Activated naive CD8-positive, alpha-beta T cell treated with anti-CD3 and anti-CD28 coated beads for 36 hours (primary cell): ENCODE measurements at regions not wholly inside any gene's neighbourhood (a gene's known extent, or its start where the extent isn't known, plus 50 kb on each side); places are given as distances from the start of the nearest gene placed in this dataset.

Source experiments
- DNase-seq: peaks from one replicate; pipeline ENCODE4 v3.0.0; 2021
- H3K27ac Mint-ChIP-seq: one replicate; pipeline ENCODE4 v1.8.0; 2022; ENCODE audit warnings: mild to moderate bottlenecking, moderate library complexity, mixed read lengths
- H3K27me3 Mint-ChIP-seq: one replicate; pipeline ENCODE4 v1.8.0; 2022; ENCODE audit warnings: mild to moderate bottlenecking, mixed read lengths
- H3K36me3 Mint-ChIP-seq: one replicate; pipeline ENCODE4 v1.8.0; 2021; ENCODE audit warnings: mild to moderate bottlenecking, mixed read lengths
- H3K4me1 Mint-ChIP-seq: one replicate; pipeline ENCODE4 v1.8.0; 2021; ENCODE audit warnings: mixed read lengths
- H3K4me3 Mint-ChIP-seq: one replicate; pipeline ENCODE4 v1.8.0; 2022; ENCODE audit warnings: mild to moderate bottlenecking, moderate library complexity, mixed read lengths
- H3K9me3 Mint-ChIP-seq: one replicate; pipeline ENCODE4 v1.8.0; 2022; ENCODE audit warnings: mixed read lengths

DNA sequence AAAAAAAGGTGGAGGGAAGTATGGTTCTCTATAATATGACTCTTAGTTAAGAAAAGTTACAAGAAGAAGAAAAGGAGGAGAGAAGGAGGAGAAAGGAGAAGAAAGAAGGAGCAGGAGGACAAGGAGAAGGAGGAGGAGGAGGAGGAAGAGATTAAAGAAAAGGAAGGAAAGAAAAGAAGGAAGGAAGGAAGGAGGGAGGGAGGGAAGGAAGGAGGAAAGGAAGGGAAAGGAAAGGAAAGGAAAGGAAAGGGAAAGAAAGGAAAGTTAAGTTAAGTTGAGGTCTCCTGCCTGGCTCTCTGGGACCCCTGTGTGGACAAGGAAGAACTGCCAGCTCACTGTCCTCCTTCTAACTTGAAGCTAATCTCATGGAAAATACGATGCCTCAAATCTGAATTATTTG lies 429.5 kb downstream of the TSHZ3 start:
- no peak for DNase-seq
- H3K9me3 Mint-ChIP-seq, result no peaks in the 10 kb centered on the region
- no peak overlapping the region for H3K27ac Mint-ChIP-seq
- H3K4me3 Mint-ChIP-seq, result no peak overlapping the region
- H3K27me3 Mint-ChIP-seq, result peaks cover 4% of the 10 kb centered on the region
- no peaks in the 10 kb centered on the region for H3K36me3 Mint-ChIP-seq
- no peaks in the 10 kb centered on the region for H3K4me1 Mint-ChIP-seq

DNA sequence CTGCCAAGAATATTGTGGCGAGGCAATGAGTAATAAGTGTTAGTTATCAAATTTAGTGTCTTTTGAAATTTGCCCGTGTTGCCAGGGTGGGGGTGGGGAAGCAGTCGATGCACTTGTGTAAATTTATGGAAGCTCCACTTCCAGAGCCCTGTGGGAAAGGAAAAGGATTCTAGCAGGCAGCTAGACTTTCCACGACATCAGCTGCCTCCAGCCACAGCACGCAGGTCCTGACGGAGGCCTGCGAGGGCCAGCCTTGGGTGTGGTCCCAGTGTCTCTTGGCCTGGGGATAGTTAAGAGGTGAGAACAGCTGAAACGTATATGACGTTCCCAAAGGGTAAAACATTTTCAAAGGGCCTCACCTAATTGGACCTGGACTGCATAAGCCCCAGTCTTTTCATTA lies 433.0 kb downstream of the TSHZ3 start:
- H3K27me3 Mint-ChIP-seq, result peaks cover 4% of the 10 kb centered on the region
- H3K9me3 Mint-ChIP-seq, result no peaks in the 10 kb centered on the region
- no peaks in the 10 kb centered on the region for H3K36me3 Mint-ChIP-seq
- H3K4me3 Mint-ChIP-seq, result no peak overlapping the region
- DNase-seq, result no peak
- no peak overlapping the region for H3K27ac Mint-ChIP-seq
- H3K4me1 Mint-ChIP-seq, result no peaks in the 10 kb centered on the region

DNA sequence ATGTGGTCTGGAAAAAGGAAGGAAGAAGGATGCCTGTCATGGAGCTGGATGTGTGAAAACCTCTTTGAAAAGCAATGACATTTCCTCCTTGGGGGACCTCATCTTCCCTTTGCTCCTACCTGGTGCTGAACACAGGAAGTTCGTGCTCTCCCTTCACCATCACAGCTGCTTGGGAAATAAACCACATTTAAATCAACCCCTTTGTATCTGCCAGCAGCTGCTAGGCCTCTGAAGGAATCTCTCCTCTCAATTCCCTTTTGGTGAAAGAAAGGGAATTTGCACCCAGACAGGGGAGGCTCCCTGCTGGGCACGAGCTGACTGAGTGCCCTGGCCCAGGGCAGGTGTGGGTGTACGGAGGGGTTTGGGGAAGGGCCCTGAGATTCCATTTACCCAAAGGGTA lies 437.7 kb downstream of the TSHZ3 start:
- DNase-seq, result no peak
- H3K9me3 Mint-ChIP-seq, result no peaks in the 10 kb centered on the region
- H3K4me3 Mint-ChIP-seq, result no peak overlapping the region
- H3K36me3 Mint-ChIP-seq, result no peaks in the 10 kb centered on the region
- H3K4me1 Mint-ChIP-seq, result no peaks in the 10 kb centered on the region
- no peak overlapping the region for H3K27ac Mint-ChIP-seq
- H3K27me3 Mint-ChIP-seq, result no peaks in the 10 kb centered on the region

DNA sequence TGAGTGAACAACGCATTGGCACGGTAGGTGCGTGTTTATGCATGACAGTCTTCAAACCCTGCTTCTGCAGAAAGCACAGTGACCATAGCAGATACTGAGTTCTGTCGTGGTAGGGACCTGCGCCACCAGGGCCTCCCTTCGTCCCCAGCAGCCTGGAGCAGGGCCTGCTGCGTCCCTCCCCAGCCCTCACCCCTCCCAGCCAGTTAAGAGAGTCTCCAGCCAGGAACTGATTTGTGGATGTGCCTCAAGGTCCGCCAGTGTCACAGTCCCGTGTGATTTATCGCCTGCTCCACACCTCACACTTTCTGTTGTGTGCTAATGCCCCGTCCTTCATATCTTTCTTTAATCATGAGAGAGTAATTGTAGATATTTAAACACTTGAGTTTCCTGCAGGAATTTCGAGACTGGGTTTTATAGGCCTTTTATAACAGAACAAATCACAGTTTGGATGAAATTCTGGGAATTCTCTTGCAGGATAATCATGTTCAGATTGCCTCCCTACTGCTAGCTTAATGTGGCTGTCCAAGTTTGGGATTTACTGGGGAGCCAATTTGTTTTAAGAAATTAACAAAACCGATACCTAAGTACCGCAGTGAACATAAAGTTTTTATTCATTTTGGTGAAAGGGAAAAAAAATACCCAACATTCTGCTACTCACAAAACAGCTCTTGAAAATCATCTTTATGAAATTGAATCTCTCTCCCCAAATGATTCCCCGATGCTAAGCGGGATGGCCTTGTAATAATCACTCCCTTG lies 438.6 kb downstream of the TSHZ3 start:
- H3K36me3 Mint-ChIP-seq, result no peaks in the 10 kb centered on the region
- DNase-seq, result no peak
- no peaks in the 10 kb centered on the region for H3K4me1 Mint-ChIP-seq
- H3K4me3 Mint-ChIP-seq, result no peak overlapping the region
- no peaks in the 10 kb centered on the region for H3K27me3 Mint-ChIP-seq
- H3K9me3 Mint-ChIP-seq, result no peaks in the 10 kb centered on the region
- no peak overlapping the region for H3K27ac Mint-ChIP-seq

DNA sequence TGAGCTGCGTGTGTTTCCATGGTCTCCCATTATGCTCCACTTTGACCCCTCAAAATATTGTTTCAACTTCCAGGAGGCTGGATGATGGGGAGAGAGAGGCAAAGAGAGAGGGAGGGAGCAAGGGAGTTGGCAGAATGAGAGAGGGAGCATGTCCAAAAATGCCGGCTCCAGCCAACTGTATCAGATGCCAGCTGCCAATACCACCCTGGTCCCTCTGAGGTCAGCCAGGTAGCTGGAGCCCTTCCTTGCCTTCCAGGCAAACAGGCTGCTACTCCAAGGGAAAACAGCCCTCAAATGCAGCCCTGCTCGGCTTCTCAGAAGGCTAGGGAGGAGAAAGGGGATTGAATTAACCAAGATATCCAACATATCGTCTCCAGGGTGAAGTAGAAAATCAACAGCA lies 440.0 kb downstream of the TSHZ3 start:
- Mint-ChIP-seq H3K27me3 (no peaks in the 10 kb centered on the region), H3K4me1 (no peaks in the 10 kb centered on the region), H3K4me3 (no peak overlapping the region), H3K36me3 (no peaks in the 10 kb centered on the region), H3K27ac (no peak overlapping the region), H3K9me3 (no peaks in the 10 kb centered on the region)
- DNase-seq, result no peak

DNA sequence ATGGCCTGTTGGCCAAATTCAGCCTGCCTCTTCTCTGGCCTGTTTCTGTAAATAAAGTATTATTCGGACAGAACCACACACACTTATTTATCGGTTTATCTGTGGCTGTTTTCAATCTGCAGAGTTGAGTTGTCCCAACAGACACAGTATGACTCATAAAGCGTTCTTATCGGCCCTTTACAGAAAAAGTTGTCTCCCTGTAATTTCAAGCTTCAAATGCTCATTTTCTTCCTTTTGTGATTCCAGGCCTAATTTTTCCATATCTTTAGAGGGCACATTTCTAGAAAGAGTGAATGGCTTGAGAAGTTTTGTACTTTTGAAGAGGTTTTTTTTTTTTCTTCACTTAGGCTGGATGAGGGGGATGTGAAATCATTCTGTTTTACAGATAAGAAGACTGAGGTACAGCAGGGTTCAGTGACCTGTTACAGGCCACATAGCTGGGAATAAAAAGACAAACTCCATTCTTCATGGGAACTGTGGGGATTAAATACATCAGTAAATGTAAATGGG lies 440.9 kb downstream of the TSHZ3 start:
- no peak for DNase-seq
- H3K36me3 Mint-ChIP-seq, result no peaks in the 10 kb centered on the region
- H3K9me3 Mint-ChIP-seq, result no peaks in the 10 kb centered on the region

DNA sequence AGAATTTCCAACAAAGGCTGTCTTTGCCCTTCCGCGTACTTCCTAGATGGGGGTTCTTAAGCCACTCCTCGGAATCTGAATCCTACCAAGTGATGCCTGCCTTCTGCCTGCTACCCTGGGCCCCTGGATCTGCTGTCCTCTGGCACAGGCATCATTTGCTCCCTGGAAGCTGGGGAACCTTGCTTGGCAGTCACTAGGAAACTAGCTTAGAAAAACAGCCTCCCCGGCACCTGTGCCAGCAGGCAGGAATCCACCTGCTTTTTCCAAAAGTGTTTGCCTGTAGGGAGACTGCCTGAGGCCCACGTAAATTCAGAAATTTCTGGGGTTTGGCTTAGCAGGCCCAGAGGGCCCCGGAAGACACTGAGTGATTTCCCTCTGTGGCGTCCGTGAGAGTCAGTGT lies 442.4 kb downstream of the TSHZ3 start:
- Mint-ChIP-seq H3K4me3 (no peak overlapping the region), H3K27ac (no peak overlapping the region), H3K9me3 (no peaks in the 10 kb centered on the region), H3K27me3 (no peaks in the 10 kb centered on the region), H3K36me3 (no peaks in the 10 kb centered on the region), H3K4me1 (no peaks in the 10 kb centered on the region)
- no peak for DNase-seq

More for the DNA sequence above, 440.9 kb downstream of the TSHZ3 start:
- Mint-ChIP-seq H3K4me3 (no peak overlapping the region), H3K27ac (no peak overlapping the region), H3K27me3 (no peaks in the 10 kb centered on the region), H3K4me1 (no peaks in the 10 kb centered on the region)

DNA sequence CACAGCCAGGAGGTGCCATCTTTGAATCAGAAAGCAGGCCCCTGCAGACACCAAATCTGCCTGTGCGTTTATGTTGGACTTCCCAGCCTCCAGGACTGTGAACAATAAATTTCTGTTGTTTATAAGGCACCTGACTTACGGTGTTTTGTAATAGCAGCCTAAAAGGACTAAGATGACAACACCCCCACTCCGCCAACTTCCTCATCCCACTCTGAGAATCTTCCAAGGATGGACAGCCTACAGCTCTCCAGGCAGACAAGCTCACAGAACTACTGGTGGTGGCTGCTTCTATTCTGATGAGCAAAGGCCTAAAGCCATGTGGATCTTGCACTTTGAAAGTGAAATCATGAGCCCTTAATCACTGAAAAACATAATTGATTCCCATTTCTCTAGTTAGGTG lies 449.2 kb downstream of the TSHZ3 start:
- Mint-ChIP-seq H3K36me3 (no peaks in the 10 kb centered on the region), H3K27ac (no peak overlapping the region), H3K9me3 (no peaks in the 10 kb centered on the region), H3K4me1 (no peaks in the 10 kb centered on the region), H3K27me3 (no peaks in the 10 kb centered on the region), H3K4me3 (no peak overlapping the region)
- no peak for DNase-seq

DNA sequence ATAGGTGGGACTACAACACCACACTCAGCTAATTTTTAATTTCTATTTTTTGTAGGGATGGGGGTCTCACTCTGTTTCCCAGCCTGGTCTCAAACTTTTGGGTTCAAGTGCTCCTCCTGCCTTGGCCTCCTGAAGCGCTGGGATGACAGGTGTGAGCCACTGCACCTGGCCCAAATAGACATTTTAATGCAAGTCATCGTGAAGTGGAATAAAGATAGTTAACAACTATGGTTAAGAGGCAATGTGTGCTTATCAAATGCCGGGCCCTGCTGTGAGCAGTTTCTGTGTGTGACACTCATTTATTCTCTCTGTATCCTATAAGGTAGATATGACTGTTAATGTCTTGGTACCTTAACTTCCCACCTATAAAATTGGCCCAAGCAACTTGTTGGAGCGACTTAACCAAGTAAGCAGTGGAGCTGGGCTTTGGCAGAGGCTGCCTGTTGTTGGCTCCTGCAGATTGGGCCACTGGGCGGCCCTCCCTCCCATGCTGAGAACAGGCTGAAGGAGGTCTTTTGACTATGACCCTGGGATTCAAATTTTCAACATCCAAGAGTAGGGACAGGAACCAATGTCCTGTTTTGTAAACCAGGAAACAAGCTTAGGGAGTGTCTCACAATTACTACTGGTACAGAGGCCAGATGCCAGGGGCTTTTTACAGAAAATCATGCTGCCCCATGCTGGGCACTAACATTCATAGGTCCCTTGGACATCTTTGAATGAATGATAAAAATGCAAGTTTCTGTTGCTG lies 450.7 kb downstream of the TSHZ3 start:
- H3K27me3 Mint-ChIP-seq, result no peaks in the 10 kb centered on the region
- H3K36me3 Mint-ChIP-seq, result no peaks in the 10 kb centered on the region
- no peaks in the 10 kb centered on the region for H3K9me3 Mint-ChIP-seq
- DNase-seq, result no peak
- no peak overlapping the region for H3K4me3 Mint-ChIP-seq
- no peaks in the 10 kb centered on the region for H3K4me1 Mint-ChIP-seq
- H3K27ac Mint-ChIP-seq, result no peak overlapping the region

DNA sequence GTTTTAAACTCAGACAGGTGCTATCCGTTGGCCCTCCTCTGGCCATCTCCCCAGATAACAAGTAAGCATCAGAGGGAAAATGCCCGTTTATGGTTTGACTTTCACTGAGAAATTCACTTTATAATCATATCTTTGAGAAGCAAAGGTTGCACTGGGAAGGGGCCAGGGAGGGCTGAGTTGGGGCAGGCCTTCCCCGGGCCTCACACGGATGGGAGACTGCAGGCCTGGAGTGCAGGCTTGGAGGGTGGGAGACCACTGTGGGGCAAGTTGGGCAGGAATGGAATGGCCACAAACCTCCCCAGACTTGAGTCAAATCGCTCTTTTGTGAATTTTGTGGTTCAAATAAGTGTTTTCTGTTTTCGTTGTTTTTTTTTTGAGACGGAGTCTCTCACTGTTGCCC lies 451.7 kb downstream of the TSHZ3 start:
- no peaks in the 10 kb centered on the region for H3K36me3 Mint-ChIP-seq
- DNase-seq, result no peak
- no peaks in the 10 kb centered on the region for H3K9me3 Mint-ChIP-seq
- no peak overlapping the region for H3K4me3 Mint-ChIP-seq
- H3K27ac Mint-ChIP-seq, result no peak overlapping the region
- H3K4me1 Mint-ChIP-seq, result no peaks in the 10 kb centered on the region
- no peaks in the 10 kb centered on the region for H3K27me3 Mint-ChIP-seq

DNA sequence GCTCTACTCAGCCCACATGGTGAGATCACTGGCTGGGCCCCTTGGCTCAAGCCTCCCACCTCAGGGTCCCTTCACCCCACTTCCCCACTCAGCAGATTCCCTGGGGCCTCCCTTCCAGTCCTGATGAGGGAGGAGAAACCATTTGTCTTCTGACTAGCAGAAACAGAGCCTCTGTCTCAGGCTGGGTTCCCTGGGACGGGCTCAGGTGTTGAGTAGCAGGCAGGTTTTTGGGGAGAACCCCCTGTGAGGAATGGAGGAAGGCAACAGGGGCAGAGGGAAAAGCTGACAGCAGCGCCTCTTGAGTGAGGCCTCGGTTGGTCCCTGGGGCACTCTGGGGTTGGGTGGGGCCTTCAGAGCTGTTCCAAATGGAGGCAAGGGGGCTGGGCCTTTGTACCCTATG lies 452.2 kb downstream of the TSHZ3 start:
- H3K27ac Mint-ChIP-seq, result no peak overlapping the region
- H3K27me3 Mint-ChIP-seq, result no peaks in the 10 kb centered on the region
- H3K4me1 Mint-ChIP-seq, result no peaks in the 10 kb centered on the region
- no peak overlapping the region for H3K4me3 Mint-ChIP-seq
- no peaks in the 10 kb centered on the region for H3K36me3 Mint-ChIP-seq
- DNase-seq, result no peak
- no peaks in the 10 kb centered on the region for H3K9me3 Mint-ChIP-seq

DNA sequence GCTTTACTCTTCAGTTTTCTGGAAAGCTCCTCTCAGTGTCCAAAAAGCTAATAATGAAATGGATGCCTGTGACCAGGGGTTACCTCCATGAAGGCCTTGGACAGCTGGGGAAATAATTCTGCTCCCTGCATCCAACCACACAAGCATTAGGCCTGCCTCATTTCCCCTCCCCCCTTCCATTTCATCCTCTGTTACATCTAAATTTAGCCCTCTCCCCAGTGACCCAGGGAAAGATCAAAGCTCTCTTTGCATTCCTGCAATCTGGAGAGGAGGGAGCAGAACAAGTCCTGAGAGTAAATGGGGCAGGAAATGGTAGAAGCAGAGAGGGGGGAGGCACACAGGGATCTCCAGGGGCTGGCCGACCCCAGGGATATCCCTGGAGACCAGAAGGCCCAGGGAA lies 452.7 kb downstream of the TSHZ3 start:
- no peak overlapping the region for H3K4me3 Mint-ChIP-seq
- no peaks in the 10 kb centered on the region for H3K36me3 Mint-ChIP-seq
- no peak overlapping the region for H3K27ac Mint-ChIP-seq
- no peaks in the 10 kb centered on the region for H3K4me1 Mint-ChIP-seq
- DNase-seq, result no peak
- no peaks in the 10 kb centered on the region for H3K9me3 Mint-ChIP-seq
- no peaks in the 10 kb centered on the region for H3K27me3 Mint-ChIP-seq

DNA sequence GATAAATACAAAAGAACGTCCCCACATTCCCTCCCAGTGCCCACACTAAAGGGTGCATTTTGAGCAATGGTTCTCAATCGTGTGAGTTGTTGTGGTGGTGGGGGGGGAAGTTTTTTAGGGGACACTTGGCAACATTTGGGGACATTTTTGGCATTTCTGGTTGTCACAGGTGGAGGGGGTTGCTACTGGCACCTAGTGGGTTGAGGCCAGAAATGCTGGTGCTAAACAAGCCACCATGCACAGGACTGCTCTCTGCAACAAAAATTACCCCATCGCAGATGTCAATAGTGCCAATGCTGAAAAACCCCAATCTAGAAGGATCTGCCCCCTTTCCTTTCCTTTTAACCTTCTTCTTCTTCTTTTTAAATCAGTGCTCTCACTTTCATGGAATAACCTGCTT lies 453.3 kb downstream of the TSHZ3 start:
- H3K27me3 Mint-ChIP-seq, result no peaks in the 10 kb centered on the region
- H3K9me3 Mint-ChIP-seq, result no peaks in the 10 kb centered on the region
- H3K4me3 Mint-ChIP-seq, result no peak overlapping the region
- DNase-seq, result no peak
- H3K4me1 Mint-ChIP-seq, result no peaks in the 10 kb centered on the region
- H3K36me3 Mint-ChIP-seq, result no peaks in the 10 kb centered on the region
- H3K27ac Mint-ChIP-seq, result no peak overlapping the region

DNA sequence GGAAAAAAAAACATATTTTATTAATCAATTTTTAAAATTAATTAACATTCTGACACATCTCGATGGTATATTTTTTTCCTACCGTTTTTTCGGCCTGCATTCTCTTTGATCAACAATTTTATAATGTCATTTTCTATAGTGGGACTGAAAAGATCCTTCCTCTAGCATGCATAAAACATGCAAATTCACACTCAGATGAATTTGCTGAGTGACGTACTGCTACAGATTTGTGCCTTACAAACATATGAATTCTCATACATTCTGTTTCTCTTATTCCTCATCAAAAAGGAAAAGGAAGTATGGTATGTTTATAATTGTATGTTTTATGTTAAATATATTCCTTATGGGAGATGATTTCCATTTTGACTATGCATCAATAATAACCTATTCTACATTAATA lies 458.2 kb downstream of the TSHZ3 start:
- H3K4me1 Mint-ChIP-seq, result no peaks in the 10 kb centered on the region

DNA sequence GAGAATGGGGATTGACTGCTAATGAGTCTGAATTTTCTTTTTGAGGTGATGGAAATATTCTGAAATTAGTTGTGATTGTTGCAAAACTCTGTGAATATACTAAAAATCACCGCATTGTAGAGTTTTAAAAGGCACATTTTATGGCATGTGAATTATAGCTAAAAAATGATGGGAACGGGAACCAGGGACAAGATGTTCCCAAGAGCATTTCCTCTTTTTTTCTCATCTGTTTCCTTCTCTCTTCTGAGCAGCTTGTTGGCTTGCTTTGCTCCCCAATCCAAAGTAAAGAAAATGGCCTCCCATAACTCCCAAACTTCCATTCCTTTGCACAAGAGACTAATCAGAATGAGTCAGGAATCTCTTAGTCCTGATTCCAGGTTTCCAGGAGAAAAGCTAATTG lies 459.2 kb downstream of the TSHZ3 start:
- DNase-seq, result no peak
- Mint-ChIP-seq H3K4me3 (no peak overlapping the region), H3K4me1 (no peaks in the 10 kb centered on the region), H3K9me3 (no peaks in the 10 kb centered on the region), H3K27me3 (peaks cover 3% of the 10 kb centered on the region), H3K27ac (no peak overlapping the region), H3K36me3 (no peaks in the 10 kb centered on the region)

More for the DNA sequence above, 458.2 kb downstream of the TSHZ3 start:
- Mint-ChIP-seq H3K36me3 (no peaks in the 10 kb centered on the region), H3K4me3 (no peak overlapping the region), H3K9me3 (no peaks in the 10 kb centered on the region), H3K27me3 (peaks cover 3% of the 10 kb centered on the region), H3K27ac (no peak overlapping the region)
- DNase-seq, result no peak

DNA sequence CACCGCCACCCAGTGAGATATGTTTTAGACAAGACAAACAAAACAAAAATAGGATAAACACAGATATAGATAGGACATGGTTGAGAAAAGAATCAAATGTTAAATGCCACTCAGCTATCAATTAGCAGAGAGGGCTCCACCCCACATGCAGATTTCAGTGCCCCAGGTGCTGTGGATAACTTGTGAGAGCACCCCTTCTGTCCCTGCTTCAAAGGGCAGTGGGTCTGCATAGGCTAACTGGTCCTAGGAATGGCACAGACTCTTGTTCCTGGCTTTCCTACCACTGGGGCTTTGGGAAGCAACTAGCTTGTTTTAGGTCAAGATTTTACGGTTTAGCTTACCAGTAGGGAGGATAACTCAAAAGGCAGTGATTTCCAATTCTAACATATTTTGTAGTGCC lies 460.3 kb downstream of the TSHZ3 start:
- no peak for DNase-seq
- H3K27me3 Mint-ChIP-seq, result peaks cover 3% of the 10 kb centered on the region
- H3K4me1 Mint-ChIP-seq, result no peaks in the 10 kb centered on the region
- H3K4me3 Mint-ChIP-seq, result no peak overlapping the region
- H3K27ac Mint-ChIP-seq, result no peak overlapping the region
- no peaks in the 10 kb centered on the region for H3K36me3 Mint-ChIP-seq
- H3K9me3 Mint-ChIP-seq, result no peaks in the 10 kb centered on the region
